ENCODE measurements at regions not wholly inside any gene's neighbourhood (a gene's known extent, or its start where the extent isn't known, plus 50 kb on each side); places are given as distances from the start of the nearest gene placed in this dataset.
"Not testable (repeated sequence)": the region's sequence is repeated elsewhere in the genome, so short reads cannot be mapped to it uniquely, and the experiment has no call there.

DNA sequence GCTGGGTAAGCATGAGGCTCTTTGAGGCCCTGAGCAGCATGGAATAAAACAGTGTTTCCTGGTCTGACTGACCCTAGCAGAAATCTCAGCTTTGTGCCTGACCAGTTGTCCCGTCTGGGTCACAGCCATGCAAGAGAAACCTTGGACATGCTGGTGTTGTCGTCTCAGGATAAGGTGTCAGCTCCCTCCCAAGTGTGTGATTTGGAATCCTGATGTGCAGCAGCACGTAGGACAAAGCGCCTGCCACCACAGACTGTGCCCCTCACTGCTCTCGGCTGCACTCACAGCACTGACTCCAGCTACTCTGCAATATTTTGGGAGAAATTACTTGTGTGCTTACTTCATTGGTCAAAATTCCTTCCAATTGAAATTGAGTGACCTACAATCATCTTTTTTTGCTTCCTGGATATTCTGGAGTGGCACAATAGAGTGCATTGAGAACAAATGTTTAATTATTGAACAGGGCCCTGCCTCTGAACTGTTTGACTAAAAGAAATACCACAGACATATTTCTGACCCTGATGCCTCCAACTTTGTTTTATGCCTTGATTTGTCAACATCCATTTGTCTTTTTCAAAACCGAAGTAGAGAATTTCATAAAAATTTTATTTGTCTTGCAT, 352.4 kb downstream of the SOCS6 start:
- DNase-seq (ENCODE audit: extremely low read depth in 1 of 2, low read depth in 1 of 2): no peak

DNA sequence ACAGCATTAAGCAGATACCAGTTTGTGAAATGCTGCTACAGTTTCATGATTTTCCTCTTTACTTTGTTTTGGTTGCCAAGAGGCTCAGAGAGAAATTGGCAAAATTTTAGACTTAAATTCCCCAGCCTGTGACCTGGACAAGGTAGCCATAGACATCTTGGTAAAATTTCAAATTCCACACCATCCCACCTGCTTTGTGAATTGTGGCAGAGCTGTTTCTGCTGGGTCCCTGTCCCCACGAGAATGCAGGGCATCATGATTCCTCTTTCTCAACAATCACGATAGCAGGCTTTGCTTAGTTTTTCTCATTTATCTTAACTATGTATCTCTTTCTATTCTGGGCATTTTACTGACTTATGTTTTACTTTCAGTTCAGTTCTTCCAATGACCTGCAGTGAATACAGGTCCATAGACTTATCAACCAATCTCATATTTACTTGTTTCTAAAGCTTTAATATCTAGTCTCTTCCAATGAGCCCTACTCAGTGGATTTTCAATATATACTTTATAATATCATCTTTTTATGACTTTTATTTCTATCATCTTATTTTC, 351.6 kb downstream of the SOCS6 start:
- no peak for DNase-seq (ENCODE audit: extremely low read depth in 1 of 2, low read depth in 1 of 2)

DNA sequence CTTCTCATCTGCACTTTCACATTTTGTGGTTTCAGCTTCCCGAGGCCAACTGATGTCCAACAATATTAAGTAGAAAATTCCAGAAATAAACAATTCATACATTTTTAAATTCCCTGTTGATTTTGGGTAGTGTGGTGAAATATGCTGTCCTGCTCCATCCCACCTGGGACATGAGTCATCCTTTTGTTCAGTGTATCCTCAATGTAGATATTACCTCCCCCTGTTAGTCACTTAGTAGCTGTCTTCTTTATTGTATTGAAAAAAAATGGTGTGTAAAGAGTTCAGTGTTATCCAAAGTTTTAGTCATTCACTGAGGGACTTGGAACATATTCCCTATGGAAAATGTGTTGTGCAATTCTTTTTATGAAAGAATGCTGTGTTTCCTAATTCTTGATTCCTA, 348.1 kb downstream of the SOCS6 start:
- DNase-seq (ENCODE audit: extremely low read depth in 1 of 2, low read depth in 1 of 2): no peak

DNA sequence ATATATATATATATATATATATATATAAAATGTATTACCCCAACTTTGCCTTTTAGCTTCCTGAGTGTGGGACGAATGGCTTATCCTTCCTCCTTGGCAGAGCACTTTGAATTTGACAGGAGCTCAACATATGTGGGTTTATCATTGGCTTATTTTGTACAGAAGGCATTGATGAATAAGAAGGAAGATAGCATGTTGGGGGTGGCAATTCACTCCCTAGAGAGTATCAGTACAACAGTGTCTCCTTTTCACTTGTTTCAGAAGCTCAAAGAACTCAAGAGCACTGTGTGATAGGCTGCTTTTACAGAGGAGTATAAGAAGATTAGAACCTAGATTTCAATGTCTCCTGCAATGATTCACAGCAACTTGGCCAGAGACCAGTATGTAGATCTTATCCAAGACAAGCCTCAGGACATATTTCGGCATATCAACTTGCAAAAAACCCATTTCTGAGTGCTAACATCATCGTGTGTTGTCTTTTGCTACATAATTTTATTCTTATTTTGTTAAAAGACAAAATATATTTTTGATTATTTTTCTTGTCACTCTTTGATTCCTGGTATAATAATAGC, 345.8 kb downstream of the SOCS6 start:
- DNase-seq (ENCODE audit: extremely low read depth in 1 of 2, low read depth in 1 of 2): no peak

DNA sequence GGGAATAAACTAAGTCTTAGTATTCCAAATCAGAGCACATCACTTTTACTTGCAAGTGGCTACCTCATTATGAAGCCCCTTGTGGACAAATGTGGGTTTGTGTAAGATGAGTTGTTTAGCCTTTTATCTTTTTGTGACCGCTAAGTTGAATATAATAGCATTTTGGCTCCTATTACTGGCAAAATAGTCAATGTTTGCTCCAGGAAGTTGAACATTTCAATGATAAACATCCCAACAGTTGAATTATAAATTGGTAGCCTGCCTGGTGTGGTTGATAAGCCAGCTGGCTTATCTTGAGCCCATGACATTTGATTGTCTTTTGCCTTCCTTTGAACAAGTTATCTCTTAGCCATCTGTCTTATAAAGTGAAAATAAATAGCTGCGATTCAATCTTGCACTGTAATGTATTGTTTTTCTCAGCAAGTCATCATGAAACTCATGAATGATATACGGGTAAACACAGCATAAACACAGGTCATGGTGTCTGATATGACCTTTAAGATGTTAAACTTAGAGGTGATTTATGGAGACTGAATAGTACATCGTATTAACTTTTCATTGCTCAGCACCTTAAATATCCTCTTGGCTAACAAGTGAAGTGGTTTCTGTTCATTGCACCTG, 338.4 kb downstream of the SOCS6 start:
- DNase-seq (ENCODE audit: extremely low read depth in 1 of 2, low read depth in 1 of 2): no peak

DNA sequence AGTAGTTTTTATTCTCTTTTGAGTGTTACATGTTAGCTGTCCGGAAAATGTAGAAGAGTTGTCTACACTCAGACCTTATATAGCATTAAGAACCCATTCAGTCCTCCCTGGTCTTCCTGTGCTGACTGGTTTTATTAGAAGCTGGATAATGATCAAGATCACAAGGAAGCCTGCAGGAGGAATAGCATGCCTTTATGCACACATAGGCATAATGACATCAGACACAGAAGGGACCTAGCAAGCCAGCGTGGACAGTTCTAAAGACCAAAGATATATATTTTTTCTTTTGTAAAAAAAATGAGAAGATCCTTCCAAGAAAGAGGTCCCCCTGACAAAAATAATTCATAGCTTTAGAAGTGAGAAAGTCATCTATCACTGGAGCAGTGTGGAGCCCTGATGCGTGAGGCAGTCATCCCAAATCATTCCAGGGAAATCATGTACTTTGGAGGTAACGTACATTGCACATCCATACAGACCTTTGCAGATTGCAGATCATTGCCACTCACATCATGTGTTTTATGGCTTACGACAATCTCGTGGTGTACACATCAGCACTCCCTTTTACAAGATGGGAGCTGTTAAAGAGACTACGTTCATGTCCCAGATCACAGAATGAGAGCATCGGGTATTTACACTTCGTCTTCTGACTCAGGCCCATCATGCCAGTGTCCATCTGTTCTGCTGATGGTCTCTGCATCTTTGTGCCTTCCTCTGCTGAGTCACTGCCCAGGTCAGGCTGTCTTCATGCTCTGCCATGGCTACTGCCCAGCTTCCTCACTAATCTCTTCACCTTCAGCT, 334.0 kb downstream of the SOCS6 start:
- no peak for DNase-seq (ENCODE audit: extremely low read depth in 1 of 2, low read depth in 1 of 2)

DNA sequence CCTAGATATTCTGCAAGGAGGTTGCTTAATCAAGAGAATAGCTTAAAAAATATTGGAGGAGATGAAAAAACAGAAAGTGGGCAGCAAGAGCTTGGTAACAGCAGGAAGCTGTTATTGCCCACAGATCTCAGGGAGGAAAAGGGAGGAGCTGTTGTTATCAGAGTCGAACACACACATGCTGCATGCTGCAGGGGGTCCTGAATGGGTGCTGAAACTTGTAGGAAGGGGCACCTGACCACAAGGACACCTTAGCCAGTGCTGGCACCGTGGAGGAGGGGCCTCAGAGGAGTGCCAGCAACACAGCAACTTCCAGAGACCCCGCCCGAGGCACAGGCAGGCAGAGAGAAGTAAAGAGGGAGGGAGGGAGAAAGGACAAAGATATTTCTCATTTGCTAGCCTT, 332.9 kb downstream of the SOCS6 start:
- DNase-seq (ENCODE audit: extremely low read depth in 1 of 2, low read depth in 1 of 2): no peak

DNA sequence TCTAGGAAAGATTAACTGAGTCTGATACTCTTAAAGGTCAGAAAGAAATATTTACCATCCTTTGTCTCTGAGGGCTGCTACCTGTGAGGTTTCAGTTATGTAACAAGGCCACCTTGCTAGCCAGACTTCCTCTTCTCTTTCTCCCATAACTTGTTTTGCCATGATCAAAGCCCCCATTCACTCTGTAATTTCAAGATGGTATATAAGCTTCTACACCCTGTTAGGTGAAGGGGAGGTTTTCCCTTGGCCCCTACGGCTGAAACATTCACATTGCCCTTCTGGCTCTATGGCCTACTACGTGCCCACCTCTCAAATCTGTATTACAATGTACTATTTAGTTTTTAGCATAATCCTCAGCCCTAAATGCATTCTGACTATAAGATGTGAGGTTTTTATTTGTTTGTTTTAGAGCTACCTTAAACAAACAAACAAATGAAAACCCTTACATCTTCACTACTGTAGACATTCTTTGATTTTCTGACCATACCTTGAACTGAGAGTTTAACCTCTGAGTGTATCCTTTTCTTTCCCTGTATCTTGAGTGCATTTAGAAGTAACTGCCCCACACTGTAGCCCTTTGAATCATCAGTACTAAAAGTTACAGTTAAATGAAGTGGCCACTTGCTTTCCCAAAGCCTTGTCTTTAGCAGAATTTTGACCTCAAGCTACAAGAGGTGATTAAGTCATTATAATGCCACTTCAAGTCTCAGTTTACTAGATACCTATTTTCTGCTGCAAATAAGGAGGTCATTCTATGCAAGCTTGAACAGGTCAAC, 332.2 kb downstream of the SOCS6 start:
- DNase-seq (ENCODE audit: extremely low read depth in 1 of 2, low read depth in 1 of 2): no peak

DNA sequence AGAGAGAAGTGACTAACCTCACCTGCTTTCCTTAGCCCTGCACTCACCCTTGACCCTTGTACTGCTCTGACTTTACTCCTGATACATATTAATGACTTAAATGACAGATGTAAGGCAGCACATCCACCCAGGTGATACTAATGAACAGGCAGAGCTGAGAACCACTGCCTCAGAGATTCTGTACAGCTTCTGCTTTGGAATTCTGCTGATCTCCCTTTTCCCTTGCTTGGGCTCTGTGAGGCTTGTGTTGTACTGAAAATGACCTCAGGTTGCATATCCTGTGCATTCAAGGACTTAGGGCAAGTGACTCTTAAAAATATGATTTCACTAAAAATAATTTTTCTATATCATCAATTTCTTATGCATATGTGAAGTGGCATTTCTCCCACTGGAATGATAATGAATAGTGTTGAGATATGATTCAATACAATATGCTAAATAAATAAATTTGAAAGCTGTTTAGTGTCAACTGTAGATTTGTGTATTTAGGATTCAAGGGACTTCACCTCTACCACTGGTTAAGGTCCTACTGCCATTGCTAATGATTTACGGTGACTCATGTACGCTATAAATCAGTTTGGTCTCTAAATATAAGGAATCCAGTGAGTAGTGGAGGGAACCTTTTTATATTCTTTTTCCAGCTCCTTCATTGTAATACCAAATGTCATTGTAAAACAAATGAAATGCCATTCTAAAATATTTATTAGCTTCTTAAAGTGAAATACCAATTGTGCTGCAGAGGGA, 328.3 kb downstream of the SOCS6 start:
- DNase-seq (ENCODE audit: extremely low read depth in 1 of 2, low read depth in 1 of 2): no peak

DNA sequence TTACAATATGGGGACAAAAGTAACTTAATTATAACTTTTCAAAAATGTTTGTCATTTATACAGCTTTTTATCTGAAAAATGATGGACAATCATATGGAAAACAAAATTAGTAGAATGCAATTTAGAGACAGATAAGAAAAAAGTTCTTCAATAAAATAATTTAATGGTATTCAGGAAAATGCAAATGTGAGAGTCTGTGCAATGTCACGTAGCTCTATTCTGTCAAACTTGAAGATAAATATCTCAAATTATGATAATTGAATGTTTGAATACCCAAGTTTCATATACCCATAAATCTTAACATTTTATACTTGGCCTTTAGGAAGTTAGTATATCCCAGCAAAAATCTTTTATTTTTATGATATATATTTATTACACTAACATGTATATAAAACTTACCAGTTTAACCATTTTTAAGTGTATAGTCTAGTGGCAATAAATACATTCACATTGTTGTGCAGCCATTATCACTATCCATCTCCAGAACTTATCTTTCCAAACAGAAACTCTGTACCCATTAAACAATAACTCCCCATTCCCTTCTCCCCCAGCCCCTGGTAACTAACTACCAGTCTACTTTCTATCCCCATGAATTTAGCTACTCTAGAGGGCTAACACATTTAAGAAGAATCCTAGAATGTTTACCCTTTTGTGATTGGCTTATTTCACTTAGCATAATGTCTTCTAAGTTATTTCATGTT, 311.5 kb downstream of the SOCS6 start:
- no peak for DNase-seq (ENCODE audit: extremely low read depth in 1 of 2, low read depth in 1 of 2)

DNA sequence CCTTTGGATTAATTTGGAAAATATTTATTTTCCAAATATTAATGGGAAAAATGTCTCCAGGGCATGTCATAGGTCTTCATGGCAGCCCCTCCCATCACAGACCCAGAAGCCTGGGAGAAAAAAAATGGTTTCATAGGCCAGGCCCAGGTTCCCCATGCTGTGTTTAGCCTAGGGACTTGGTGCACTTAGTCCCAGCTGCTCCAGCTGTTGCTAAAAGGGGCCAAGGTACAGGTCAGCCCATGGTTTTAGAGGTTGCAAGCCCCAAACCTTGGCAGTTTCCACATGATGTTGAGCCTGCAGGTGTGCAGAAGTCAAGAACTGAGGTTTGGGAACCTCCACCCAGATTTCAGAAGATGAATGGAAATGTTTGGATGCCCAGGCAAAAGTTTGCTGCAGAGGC, 309.6 kb downstream of the SOCS6 start:
- DNase-seq (ENCODE audit: extremely low read depth in 1 of 2, low read depth in 1 of 2): no peak

DNA sequence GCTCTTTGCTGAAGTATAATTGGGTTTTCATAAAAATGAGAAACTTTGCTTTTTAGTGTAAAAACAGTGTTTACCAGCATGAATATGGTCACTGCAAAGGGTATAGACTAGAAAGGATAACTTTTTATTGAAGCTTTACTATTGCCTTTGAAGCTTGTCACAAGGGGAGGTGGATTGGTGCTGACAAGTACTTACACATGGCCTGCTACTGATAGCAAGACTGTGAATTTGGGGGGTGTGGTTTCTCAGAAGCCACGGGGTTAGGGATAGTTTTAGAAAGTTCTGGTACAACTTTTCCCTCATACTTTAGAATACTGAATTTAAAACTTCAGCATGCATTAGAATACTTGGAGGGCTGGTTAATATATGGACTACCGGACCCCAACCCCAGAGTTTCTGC, 294.1 kb downstream of the SOCS6 start:
- DNase-seq (ENCODE audit: extremely low read depth in 1 of 2, low read depth in 1 of 2): no peak

DNA sequence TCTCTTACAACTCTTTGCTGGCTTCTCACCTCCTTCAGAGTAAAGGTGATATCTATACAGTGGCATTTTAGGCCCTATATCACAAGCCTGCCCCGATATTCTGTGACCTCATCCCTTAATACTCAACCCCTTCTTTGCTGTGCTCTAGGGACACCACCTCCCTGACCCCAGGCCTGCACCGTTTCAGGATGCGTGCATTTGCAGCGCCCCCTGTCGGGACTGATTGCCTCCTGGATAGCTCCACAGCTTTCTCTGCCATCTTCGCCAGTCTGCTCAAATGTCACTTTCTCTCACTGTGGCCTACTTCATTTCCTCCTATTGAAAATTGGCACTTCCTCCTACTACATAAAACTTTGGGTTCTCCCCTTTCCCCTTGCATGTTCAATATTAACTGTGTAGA, 289.6 kb downstream of the SOCS6 start:
- no peak for DNase-seq (ENCODE audit: extremely low read depth in 1 of 2, low read depth in 1 of 2)

DNA sequence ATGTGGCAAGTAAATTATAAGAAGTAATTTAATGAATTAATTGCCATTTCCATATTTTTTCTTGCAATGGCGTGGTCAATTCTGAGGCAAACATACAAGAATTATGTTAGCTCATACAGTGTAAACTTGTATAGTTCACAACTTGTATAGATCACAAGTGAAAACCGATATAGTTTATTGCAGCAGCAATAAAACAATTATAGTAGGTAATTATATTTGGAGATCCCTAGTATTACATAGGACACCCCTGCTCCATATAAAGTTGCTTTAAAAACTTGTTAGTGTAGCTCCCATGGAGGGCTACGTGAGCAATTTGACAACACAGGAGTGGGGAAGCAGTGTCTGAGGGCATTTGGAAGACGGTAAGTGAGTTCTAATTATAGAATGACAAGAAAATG, 288.2 kb downstream of the SOCS6 start:
- no peak for DNase-seq (ENCODE audit: extremely low read depth in 1 of 2, low read depth in 1 of 2)

DNA sequence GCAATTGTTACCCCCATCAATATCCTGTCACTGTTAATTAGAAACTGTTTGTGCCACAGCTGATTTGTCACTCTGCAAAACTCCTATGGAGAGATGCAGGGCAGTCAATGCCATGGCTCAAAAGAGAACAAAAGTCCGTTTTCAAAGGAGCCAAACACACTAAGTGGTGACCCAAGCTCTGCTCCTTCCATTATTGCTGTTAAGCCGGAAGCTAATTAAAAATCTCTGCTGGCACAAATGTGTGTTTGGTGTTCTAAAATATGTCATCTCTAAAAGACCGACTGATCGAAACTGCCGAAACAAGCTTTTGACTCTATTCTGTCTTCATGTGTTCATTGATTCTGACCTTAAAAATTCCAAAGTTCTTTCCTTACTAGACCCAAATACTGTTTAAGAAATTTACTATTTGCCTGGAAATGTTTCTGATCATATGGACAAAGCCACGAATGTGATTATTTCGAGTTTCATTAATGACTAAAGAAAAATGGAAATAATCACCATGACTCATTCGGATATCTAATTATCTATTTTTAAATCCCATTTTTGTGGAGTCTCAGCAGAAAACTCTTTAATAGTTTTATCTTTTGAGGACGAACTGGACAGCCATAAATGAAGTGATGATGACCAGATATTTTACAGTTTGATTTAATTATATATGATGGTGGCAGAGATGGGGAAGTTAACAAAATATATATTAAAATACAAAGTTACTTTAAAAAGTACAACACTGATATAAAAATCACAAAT, 287.6 kb downstream of the SOCS6 start:
- no peak for DNase-seq (ENCODE audit: extremely low read depth in 1 of 2, low read depth in 1 of 2)

DNA sequence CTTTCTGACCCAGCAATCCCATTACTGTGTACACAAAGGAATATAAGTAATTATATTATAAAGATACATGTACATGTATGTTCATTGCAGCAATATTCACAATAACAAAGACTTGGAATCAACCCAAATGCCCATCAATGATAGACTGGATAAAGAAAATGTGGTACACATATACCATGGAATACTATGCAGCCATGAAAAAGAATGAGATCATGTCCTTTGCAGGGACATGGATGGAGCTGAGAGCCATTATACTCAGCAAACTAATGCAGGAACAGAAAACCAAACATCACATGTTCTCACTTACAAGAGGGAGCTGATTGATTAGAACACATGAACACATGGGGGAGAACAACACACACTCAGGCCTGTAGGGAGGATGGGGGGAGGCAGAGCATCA, 286.1 kb downstream of the SOCS6 start:
- DNase-seq (ENCODE audit: extremely low read depth in 1 of 2, low read depth in 1 of 2): not testable (repeated sequence)

DNA sequence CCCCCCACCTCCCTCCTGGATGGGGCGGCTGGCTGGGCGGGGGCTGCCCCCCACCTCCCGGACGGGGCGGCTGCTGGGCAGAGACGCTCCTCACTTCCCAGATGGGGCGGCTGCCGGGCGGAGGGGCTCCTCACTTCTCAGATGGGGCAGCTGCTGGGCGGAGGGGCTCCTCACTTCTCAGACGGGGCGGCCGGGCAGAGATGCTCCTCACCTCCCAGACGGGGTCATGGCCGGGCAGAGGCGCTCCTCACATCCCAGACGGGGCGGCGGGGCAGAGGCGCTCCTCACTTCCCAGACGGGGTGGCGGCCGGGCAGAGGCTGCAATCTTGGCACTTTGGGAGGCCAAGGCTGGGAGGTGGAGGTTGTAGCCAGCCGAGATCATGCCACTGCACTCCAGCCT, 280.8 kb downstream of the SOCS6 start:
- not testable (repeated sequence) for DNase-seq (ENCODE audit: extremely low read depth in 1 of 2, low read depth in 1 of 2)

DNA sequence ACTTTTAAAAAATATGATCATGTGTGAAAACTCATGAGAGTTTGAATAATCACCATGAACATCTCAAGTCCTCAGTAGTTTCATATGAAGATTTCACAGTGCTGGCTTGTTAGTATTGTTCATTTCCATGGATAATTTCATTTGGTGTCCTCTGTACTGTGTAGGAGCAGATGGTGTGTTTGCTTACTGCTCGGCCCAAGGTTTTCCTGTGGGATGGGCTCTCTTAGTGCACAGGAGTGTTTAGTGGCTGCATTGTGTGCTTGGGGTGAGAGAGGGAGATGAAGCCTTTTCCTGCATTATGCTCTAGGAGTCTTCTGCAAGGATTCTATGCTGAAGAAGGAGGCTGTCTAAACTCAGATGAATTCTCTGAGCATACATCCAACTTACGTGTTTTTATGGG, 270.6 kb downstream of the SOCS6 start:
- no peak for DNase-seq (ENCODE audit: extremely low read depth in 1 of 2, low read depth in 1 of 2)

DNA sequence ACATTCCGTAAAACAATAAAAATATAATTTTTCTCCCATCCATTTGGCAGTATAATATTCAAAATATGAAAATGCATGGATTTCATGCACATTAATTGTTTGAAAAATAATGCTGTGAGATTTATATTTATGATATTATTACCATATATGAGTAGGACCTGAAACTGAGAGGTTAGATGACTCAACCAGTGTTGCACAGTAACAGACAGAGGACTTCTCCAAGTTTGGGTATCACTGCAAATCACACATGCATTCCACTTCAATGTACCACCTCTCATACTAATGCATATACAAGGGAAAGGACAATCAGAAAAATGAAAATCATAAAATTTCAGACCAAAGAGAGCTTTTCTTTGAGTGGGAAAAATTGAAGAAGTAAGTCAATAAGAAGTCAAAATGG, 269.5 kb downstream of the SOCS6 start:
- DNase-seq (ENCODE audit: extremely low read depth in 1 of 2, low read depth in 1 of 2): no peak

Measured in stimulated activated CD8-positive, alpha-beta memory T cell treated with anti-CD3 and anti-CD28 coated beads, Interleukin-7, amount 100 ng/mL, for 48 hours (primary cell).